Small intestine (tissue), 7 donors: ENCODE measurements at regions not wholly inside any gene's neighbourhood (a gene's known extent, or its start where the extent isn't known, plus 50 kb on each side); places are given as distances from the start of the nearest gene placed in this dataset.
"Not testable (repeated sequence)": the region's sequence is repeated elsewhere in the genome, so short reads cannot be mapped to it uniquely, and the experiment has no call there.

Source experiments
- DNase-seq, 2 donors: peaks; one replicate each; pipeline versions ENCODE4 v3.0.0 to v3.0.0-alpha.2; 2013
- FAIRE-seq: peaks from 2 replicates; lab custom pipeline; 2012; peaks lifted over from hg19 to GRCh38; lab: Jason Lieb, UNC
- H3K27ac ChIP-seq, 3 donors: one replicate each; pipeline ENCODE4 v1.5.1; 2013; ENCODE audit warnings: low read length in 2 of 3, mild to moderate bottlenecking in 2 of 3, control low read depth in 1 of 3, inconsistent platforms in 1 of 3, low read depth in 1 of 3, moderate library complexity in 1 of 3
- H3K27me3 ChIP-seq, 3 donors: one replicate each; pipeline ENCODE4 v1.6.1; 2013; ENCODE audit warnings: low read length in 3 of 3, inconsistent platforms in 1 of 3; ENCODE audit not compliant: control insufficient read depth in 3 of 3, insufficient read depth in 3 of 3
- H3K36me3 ChIP-seq, 3 donors: one replicate each; pipeline ENCODE4 v1.6.1; 2013; ENCODE audit warnings: low read length in 3 of 3, inconsistent platforms in 1 of 3, low read depth in 1 of 3, mild to moderate bottlenecking in 1 of 3, moderate library complexity in 1 of 3; ENCODE audit not compliant: control insufficient read depth in 3 of 3, insufficient read depth in 2 of 3
- H3K4me1 ChIP-seq, 3 donors: one replicate each; pipeline ENCODE4 v1.6.1; 2013; ENCODE audit warnings: low read length in 2 of 3, inconsistent platforms in 1 of 3, low read depth in 1 of 3, mild to moderate bottlenecking in 1 of 3, moderate library complexity in 1 of 3; ENCODE audit not compliant: control insufficient read depth in 3 of 3, insufficient read depth in 2 of 3
- H3K4me3 ChIP-seq, 3 donors: one replicate each; pipeline ENCODE4 v1.5.1; 2013; ENCODE audit warnings: low read length in 3 of 3, control low read depth in 1 of 3, inconsistent platforms in 1 of 3, low read depth in 1 of 3, mild to moderate bottlenecking in 1 of 3, moderate library complexity in 1 of 3
- H3K9me3 ChIP-seq, 2 donors: one replicate each; pipeline ENCODE4 v1.6.1; 2013; ENCODE audit warnings: low read depth in 1 of 2, low read length in 1 of 2; ENCODE audit not compliant: control insufficient read depth in 2 of 2, insufficient read depth in 1 of 2
- WGBS, 3 donors: extraction: QIAGEN DNeasy Blood & Tissue Kit; methylation state at CpG; one replicate each; pipeline ENCODE4 v1.1.7; 2013; 5-methylcytosine and 5-hydroxymethylcytosine counted together
- donor health status: healthy with polysubstance abuse.
- donor health status: control.
- donor health status: control.
- donor health status: Bipolar disorder and iron deficiency.
- donor health status: healthy.

DNA sequence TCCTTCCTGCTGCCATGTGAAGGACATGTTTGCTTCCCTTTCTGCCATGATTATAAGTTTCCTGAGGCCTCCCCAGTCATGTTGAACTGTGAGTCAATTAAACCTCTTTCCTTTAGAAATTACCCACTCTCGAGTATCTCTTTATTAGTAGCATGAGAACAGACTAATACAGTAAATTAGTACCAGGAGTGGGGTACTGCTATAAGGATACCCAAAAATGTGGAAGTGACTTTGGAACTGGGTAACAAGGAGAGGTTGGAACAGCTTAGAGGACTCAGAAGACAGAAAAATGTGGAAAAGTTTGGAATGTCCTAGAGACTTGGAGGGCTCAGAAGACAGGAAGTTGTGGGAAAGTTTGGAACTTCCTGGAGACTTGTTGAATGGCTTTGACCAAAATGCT lies 283.0 kb upstream of the DEPDC1 start:
- H3K9me3 ChIP-seq, DNase-seq, H3K4me1 ChIP-seq, FAIRE-seq, H3K4me3 ChIP-seq, H3K27me3 ChIP-seq, H3K27ac ChIP-seq, H3K36me3 ChIP-seq: not testable (repeated sequence)
- 57 to 86% (median 80%) methylated on average over 1 of the region's 1 CpG for WGBS, 3 donors

DNA sequence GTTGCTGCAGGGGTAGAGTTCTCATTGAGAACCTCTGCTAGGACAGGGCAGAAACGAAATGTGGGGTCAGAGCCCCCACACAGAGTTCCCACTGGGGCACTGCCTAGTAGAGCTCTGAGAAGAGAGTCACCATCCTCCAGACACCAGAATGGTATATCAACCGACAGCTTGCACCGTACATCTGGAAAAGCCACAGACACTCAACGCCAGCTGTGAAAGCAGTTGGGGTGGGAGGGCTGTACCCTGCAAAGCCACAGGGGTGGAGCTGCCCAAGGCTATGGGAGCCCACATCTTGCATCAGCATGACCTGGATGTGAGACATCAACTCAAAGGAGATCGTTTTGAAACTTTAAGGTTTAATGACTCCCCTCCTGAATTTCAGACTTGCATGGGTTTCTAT lies 284.0 kb upstream of the DEPDC1 start:
- Histone ChIP-seq H3K9me3 (peaks cover 0 to 7% of the 10 kb centered on the region in 2 donors), H3K36me3 (no peaks in the 10 kb centered on the region), H3K27me3 (no peaks in the 10 kb centered on the region), H3K4me1 (no peaks in the 10 kb centered on the region), H3K27ac (no peak overlapping the region), H3K4me3 (no peak overlapping the region)
- FAIRE-seq = no peak
- 53 to 56% (median 54%) methylated on average over 5 of the region's 5 CpGs for WGBS, 3 donors
- no peak for DNase-seq

DNA sequence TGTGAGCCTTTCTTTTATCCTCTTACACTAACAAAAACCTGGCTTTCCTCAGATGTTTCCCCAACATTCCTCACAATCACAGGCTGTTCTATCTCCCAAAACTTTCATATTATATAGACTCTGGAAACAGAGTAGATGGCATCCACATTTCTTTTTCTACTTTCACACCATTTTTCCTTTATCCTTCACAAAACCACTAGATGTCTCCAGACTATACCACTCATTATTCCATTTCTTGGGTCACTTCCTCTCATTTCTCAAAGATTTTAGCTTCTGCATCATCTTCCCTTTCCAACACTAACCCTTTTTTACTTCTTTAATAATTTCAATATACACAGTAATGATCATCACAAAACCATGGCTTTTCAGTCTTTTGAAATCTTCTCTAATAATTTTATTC lies 286.0 kb upstream of the DEPDC1 start:
- H3K27me3 ChIP-seq = no peaks in the 10 kb centered on the region
- FAIRE-seq = no peak
- no peak overlapping the region for H3K27ac ChIP-seq
- no peaks in the 10 kb centered on the region for H3K36me3 ChIP-seq
- H3K4me3 ChIP-seq = no peak overlapping the region
- H3K4me1 ChIP-seq = no peaks in the 10 kb centered on the region
- peaks cover 0 to 7% of the 10 kb centered on the region in 2 donors for H3K9me3 ChIP-seq
- no peak for DNase-seq

DNA sequence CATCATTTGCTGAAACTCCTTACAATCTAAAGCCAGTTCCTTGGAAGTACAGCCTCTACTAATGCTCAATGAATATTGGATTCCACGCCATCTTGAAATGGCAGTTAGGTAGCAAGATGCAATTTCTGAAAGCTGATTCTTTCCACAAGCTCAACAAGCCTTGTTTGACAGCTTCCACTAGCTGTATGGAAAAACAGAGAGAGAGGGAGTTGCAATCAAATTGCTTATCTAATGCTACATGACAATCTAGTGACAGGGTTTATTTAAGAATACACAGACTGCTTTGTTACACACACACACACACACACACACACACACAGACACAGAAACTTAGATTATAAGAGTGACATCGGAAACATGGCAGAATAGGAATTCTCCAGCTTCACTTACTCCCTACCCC lies 288.4 kb upstream of the DEPDC1 start:
- H3K4me1 ChIP-seq = no peaks in the 10 kb centered on the region
- no peak for FAIRE-seq
- H3K36me3 ChIP-seq = no peaks in the 10 kb centered on the region
- 38 to 43% (median 41%) methylated on average over 2 of the region's 2 CpGs for WGBS, 3 donors
- no peak for DNase-seq
- H3K4me3 ChIP-seq = no peak overlapping the region
- H3K27ac ChIP-seq = no peak overlapping the region
- no peaks in the 10 kb centered on the region for H3K27me3 ChIP-seq
- H3K9me3 ChIP-seq = peaks cover 0 to 7% of the 10 kb centered on the region in 2 donors

DNA sequence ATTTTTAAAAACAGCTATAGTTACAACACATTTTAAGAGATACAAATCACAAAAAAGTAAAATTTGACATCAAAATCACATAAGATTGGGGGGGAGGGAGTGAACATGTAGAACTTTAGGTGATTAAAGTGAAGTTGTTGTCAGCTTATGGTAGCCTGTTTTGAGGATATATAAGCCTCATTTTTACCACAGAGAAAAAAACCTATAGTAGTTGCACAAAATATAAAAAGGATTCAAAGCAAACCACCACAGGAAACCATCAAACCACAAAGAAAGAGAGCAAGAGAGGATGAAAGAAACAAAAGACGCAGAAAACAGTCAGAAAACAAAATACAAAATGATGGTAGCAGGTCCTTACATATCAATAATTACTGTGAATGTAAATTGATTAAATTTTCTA lies 291.9 kb upstream of the DEPDC1 start:
- Histone ChIP-seq H3K36me3 (no peaks in the 10 kb centered on the region), H3K9me3 (no peaks in the 10 kb centered on the region), H3K4me3 (no peak overlapping the region), H3K4me1 (no peaks in the 10 kb centered on the region), H3K27me3 (no peaks in the 10 kb centered on the region), H3K27ac (no peak overlapping the region)
- WGBS, 3 donors = 55 to 72% (median 60%) methylated on average over 1 of the region's 1 CpG
- no peak for DNase-seq
- FAIRE-seq = no peak

DNA sequence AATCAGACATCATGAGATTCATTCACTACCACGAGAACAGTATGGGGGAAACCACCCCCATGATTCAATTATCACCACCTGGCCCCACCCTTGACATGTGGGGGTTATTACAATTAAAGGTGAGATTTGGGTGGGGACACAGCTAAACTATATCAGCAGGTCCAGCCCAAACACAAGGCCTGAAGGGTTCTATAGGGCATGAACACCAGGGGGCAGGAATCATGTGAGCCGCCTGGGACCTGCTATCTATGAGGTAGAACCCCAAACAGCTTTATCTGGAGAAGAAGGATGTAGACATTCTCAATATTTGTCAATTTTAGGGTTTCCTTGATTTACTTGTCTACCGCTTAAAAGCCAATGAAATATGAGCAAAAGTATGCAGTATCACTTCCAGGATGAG lies 294.9 kb upstream of the DEPDC1 start:
- FAIRE-seq (no peak), DNase-seq (no peak)
- Histone ChIP-seq H3K4me1 (no peaks in the 10 kb centered on the region), H3K36me3 (no peaks in the 10 kb centered on the region), H3K27ac (no peak overlapping the region), H3K27me3 (no peaks in the 10 kb centered on the region), H3K9me3 (no peaks in the 10 kb centered on the region), H3K4me3 (no peak overlapping the region)
- 69 to 83% (median 71%) methylated on average over 3 of the region's 3 CpGs for WGBS, 3 donors

DNA sequence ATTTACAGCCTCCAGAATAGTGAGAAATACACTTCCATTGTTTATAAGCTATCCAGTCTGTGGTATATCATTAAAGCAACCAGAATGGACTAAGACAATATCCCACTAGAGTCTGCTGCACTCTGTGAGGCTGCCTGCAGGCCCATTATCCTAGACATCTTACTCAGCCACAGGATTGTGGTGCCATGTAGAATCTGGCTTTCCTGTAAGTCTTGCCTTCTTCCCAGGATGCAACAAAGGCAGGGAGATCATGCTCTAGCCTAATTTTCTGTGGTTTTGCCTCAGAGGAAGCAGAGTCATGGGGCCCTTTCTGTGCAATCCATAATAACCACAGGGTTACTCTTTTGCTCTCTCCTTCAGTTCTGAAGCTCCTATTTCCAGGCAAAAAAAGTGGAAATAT lies 299.1 kb upstream of the DEPDC1 start:
- Histone ChIP-seq H3K9me3 (no peaks in the 10 kb centered on the region), H3K4me3 (no peak overlapping the region), H3K4me1 (no peaks in the 10 kb centered on the region), H3K27me3 (no peaks in the 10 kb centered on the region), H3K36me3 (no peaks in the 10 kb centered on the region), H3K27ac (no peak overlapping the region)
- FAIRE-seq (no peak), DNase-seq (no peak)

DNA sequence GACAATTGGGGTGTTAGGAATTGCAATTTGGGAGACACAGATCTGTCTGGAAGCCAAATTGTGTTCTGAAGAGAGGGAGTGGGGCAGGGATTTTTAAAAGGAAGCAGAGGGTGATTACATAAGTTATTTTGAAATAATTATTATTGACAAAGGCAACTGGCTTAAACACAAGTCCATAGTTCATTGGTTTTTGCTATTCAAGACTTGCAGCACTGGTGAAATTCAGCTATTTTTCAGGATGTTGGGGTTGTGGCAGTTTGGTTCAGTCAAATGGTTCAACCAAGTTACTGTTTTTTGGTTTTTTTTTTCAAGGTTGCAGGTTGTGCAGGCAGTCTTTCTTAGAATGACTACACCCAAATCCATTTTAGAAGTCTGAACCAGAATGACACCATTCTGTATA lies 300.0 kb upstream of the DEPDC1 start:
- no peaks in the 10 kb centered on the region for H3K27me3 ChIP-seq
- no peaks in the 10 kb centered on the region for H3K36me3 ChIP-seq
- no peak for FAIRE-seq
- no peak overlapping the region for H3K4me3 ChIP-seq
- H3K27ac ChIP-seq = no peak overlapping the region
- H3K9me3 ChIP-seq = no peaks in the 10 kb centered on the region
- DNase-seq = no peak
- no peaks in the 10 kb centered on the region for H3K4me1 ChIP-seq

DNA sequence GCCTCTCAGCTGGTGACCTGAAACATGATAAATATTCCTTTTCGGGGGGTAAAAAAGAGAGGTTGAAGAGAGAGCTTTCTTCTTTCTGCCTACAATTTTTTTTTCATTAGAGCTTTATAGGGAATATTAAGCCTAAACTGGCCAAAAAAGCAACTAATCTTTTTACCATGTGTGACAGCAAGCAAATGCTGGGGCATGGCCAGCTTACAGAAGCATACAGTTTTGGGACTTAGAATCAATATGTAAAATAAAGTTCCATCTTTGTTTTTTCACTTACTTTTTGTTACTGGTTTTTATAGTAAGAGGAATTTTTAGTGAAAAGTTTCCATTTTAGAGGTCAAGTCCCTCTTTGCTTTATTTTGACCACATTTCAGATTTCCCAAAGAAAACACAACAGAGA lies 301.2 kb upstream of the DEPDC1 start:
- 76 to 92% (median 89%) methylated on average over 1 of the region's 1 CpG for WGBS, 3 donors
- no peak overlapping the region for H3K4me3 ChIP-seq
- no peak for FAIRE-seq
- no peaks in the 10 kb centered on the region for H3K27me3 ChIP-seq
- no peaks in the 10 kb centered on the region for H3K4me1 ChIP-seq
- no peak for DNase-seq
- no peaks in the 10 kb centered on the region for H3K36me3 ChIP-seq
- no peaks in the 10 kb centered on the region for H3K9me3 ChIP-seq
- H3K27ac ChIP-seq = no peak overlapping the region
